ENCODE measurements at regions not wholly inside any gene's neighbourhood (a gene's known extent, or its start where the extent isn't known, plus 50 kb on each side); places are given as distances from the start of the nearest gene placed in this dataset.
"Not testable (repeated sequence)": the region's sequence is repeated elsewhere in the genome, so short reads cannot be mapped to it uniquely, and the experiment has no call there.

DNA sequence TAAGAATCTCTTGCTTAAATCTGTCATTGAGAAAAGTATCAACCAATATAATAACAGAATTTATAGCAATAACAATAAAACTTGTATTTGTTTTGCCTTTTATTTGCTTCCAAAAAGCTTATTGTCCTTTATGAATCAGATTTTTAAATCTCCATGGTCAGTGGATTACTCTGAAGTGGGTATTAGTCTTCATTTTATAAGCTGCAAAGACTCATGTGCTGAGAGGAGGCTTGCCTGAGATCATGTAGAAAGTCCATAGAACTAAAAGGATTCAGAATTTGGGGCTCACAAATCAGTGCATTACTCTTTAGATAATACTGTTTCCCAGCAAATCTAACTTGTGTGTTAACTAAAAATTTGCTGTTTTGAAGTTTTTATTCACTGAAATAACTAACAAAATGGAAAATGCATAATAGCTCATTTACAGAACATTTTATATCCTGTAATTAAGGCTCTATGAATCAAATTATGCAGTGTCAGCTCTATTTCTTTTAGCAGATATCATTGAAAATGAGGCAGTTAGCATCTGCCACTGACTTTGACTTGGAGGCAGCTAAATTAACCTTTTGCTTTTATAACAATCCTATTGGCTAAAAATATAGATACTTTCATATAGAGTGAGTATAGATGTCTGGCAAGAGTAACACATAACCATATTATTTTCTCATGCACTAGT lies 781.1 kb upstream of the CITED2 start:
- Histone ChIP-seq H3K4me3 (no peak overlapping the region), H3K27me3 (ENCODE audit: low read depth) (no peaks in the 10 kb centered on the region), H3K9me3 (no peaks in the 10 kb centered on the region), H3K36me3 (no peaks in the 10 kb centered on the region), H3K4me1 (no peaks in the 10 kb centered on the region), H3K27ac (no peak overlapping the region)
- DNase-seq (no peak), ATAC-seq (no peak)
- TF ChIP-seq, protein P1, sequence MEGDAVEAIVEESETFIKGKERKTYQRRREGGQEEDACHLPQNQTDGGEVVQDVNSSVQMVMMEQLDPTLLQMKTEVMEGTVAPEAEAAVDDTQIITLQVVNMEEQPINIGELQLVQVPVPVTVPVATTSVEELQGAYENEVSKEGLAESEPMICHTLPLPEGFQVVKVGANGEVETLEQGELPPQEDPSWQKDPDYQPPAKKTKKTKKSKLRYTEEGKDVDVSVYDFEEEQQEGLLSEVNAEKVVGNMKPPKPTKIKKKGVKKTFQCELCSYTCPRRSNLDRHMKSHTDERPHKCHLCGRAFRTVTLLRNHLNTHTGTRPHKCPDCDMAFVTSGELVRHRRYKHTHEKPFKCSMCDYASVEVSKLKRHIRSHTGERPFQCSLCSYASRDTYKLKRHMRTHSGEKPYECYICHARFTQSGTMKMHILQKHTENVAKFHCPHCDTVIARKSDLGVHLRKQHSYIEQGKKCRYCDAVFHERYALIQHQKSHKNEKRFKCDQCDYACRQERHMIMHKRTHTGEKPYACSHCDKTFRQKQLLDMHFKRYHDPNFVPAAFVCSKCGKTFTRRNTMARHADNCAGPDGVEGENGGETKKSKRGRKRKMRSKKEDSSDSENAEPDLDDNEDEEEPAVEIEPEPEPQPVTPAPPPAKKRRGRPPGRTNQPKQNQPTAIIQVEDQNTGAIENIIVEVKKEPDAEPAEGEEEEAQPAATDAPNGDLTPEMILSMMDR (IDR thresholded peaks at IDR 0.05): no peak
- intact Hi-C loops (cut with DNase I): no loop called here

GRCh38 chr6:140153703-140154102 lies 779.3 kb upstream of the CITED2 start:
- TF ChIP-seq, protein P1 (IDR thresholded peaks at IDR 0.05): no peak
- no peak overlapping the region for H3K4me3 ChIP-seq
- no peak for ATAC-seq
- H3K36me3 ChIP-seq: no peaks in the 10 kb centered on the region
- no peaks in the 10 kb centered on the region for H3K4me1 ChIP-seq
- H3K9me3 ChIP-seq: no peaks in the 10 kb centered on the region
- no peak overlapping the region for H3K27ac ChIP-seq
- H3K27me3 ChIP-seq (ENCODE audit: low read depth): no peaks in the 10 kb centered on the region
- intact Hi-C loops (cut with DNase I): no loop called here
- DNase-seq: no peak

DNA sequence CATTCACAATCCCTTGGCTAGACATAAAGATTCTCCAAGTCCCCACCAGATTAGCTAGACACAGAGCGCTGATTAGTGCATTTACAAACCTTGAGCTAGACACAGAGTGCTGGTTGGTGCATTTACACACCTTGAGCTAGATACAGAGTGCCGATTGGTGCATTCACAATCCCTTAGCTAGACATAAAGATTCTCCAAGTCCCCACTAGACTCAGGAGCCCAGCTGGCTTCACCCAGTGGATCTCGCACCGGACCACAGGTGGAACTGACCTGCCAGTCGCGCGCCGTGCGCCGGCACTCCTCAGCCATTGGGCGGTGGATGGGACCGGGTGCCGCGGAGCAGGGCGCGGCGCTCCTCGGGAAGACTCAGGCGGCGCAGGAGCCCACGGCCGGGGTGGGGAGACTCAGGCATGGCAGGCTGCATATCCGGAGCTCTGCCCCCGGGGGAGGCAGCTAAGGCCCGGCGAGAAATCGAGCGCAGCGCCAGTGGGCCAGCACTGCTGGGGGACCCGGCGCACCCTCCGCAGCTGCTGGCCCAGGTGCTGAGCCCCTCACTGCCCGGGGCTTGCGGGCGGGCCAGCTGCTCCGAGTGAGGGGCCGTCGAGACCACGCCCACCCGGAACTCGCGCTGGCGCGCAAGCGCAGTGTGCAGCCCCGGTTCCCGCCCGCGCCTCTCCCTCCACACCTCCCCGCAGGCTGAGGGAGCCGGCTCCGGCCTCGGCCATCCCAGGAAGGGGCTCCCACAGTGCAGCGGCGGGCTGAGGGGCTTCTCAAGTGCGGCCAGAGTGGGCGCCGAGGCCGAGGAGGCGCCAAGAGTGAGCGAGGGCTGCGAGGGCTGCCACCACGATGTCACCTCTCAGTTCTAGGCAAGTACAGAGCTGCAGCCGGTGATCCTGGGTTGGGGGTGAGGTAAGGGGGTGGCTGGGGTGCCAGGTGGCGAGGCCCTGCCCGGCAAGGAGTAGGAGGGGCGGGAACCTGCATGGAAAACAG lies 773.7 kb upstream of the CITED2 start:
- H3K27me3 ChIP-seq (ENCODE audit: low read depth); ATAC-seq; DNase-seq; H3K36me3 ChIP-seq; intact Hi-C loops (cut with DNase I); H3K4me1 ChIP-seq; H3K9me3 ChIP-seq; H3K4me3 ChIP-seq; H3K27ac ChIP-seq: not testable (repeated sequence)

DNA sequence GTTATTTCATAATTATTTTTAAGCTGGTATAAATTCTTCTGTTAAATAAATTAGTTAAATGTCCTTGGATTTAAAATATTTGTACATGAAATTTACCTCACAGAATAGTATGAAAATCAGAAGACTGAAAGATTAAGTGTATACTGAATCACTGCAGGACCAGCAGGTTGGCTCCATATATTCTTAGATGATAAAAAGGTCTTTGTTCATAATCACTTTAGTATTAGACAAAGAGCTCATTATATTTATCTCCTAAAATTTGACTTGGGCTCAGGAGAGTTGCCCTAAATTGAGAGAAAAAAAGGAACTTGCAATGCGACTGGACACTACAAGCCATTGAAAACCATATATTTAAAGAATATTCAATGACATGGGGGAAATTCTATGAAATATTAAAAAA lies 766.4 kb upstream of the CITED2 start:
- Histone ChIP-seq H3K4me3 (no peak overlapping the region), H3K27ac (no peak overlapping the region), H3K36me3 (no peaks in the 10 kb centered on the region), H3K4me1 (no peaks in the 10 kb centered on the region), H3K9me3 (no peaks in the 10 kb centered on the region), H3K27me3 (ENCODE audit: low read depth) (no peaks in the 10 kb centered on the region)
- DNase-seq (no peak), ATAC-seq (no peak)
- intact Hi-C loops (cut with DNase I): no loop called here
- TF ChIP-seq, protein P1 (IDR thresholded peaks at IDR 0.05): no peak

- no peaks in the 10 kb centered on the region for H3K4me1 ChIP-seq
- H3K27me3 ChIP-seq (ENCODE audit: low read depth): no peaks in the 10 kb centered on the region
- no peak overlapping the region for H3K4me3 ChIP-seq
- TF ChIP-seq, protein P1 (IDR thresholded peaks at IDR 0.05): no peak
- H3K9me3 ChIP-seq: no peaks in the 10 kb centered on the region
- no peak for DNase-seq
- no peaks in the 10 kb centered on the region for H3K36me3 ChIP-seq
- no peak overlapping the region for H3K27ac ChIP-seq
- ATAC-seq: no peak
- intact Hi-C loops (cut with DNase I): no loop called here
Measured at GRCh38 chr6:140138311-140139010, 764.0 kb upstream of the CITED2 start.

Data from lower lobe of right lung (tissue), 2 donors.